CD14-positive monocyte (primary cell): ENCODE measurements at regions not wholly inside any gene's neighbourhood (a gene's known extent, or its start where the extent isn't known, plus 50 kb on each side); places are given as distances from the start of the nearest gene placed in this dataset.

Experiments
- DNase-seq, 3 donors: peaks; one replicate each; pipeline ENCODE4 v3.0.0-alpha.2; 2011 to 2022
- H2AFZ ChIP-seq: 2 replicates; pipeline ENCODE4 v1.6.0; 2012; ENCODE audit warnings: mild to moderate bottlenecking, low read depth, low read length, inconsistent platforms; ENCODE audit not compliant: insufficient read depth, poor library complexity, severe bottlenecking
- H3K27ac ChIP-seq, 2 donors: 1 replicate in 1 of 2; 2 replicates in 1 of 2; pipeline ENCODE4 v1.5.1; 2012 to 2013; ENCODE audit warnings: low read length in 2 of 2, control low read depth in 1 of 2, inconsistent platforms in 1 of 2, low read depth in 1 of 2, mild to moderate bottlenecking in 1 of 2
- H3K27me3 ChIP-seq, 2 donors: one replicate each; pipeline versions ENCODE4 v1.6.0 to v1.6.1; 2011 to 2013; ENCODE audit warnings: low read length in 2 of 2; ENCODE audit not compliant: control insufficient read depth in 2 of 2, insufficient read depth in 2 of 2
- H3K36me3 ChIP-seq, 2 donors: replicated peaks in 1 of 2; 1 replicate in 1 of 2; 2 replicates in 1 of 2; pipeline versions ENCODE4 v1.5.1 to v1.6.1; 2012 to 2013; ENCODE audit warnings: low read length in 2 of 2, control low read depth in 1 of 2, inconsistent platforms in 1 of 2, mild to moderate bottlenecking in 1 of 2; ENCODE audit not compliant: insufficient read depth in 2 of 2, control insufficient read depth in 1 of 2
- H3K4me1 ChIP-seq, 2 donors: 1 replicate in 1 of 2; 2 replicates in 1 of 2; pipeline versions ENCODE4 v1.5.1 to v1.6.1; 2012 to 2013; ENCODE audit warnings: low read length in 2 of 2, control low read depth in 1 of 2, inconsistent platforms in 1 of 2, mild to moderate bottlenecking in 1 of 2, moderate library complexity in 1 of 2; ENCODE audit not compliant: insufficient read depth in 2 of 2, control insufficient read depth in 1 of 2
- H3K4me2 ChIP-seq: replicated peaks from 2 replicates; pipeline ENCODE3; 2012; ENCODE audit warnings: low read length, moderate library complexity, mild to moderate bottlenecking; ENCODE audit not compliant: poor library complexity, severe bottlenecking; ENCODE audit errors: extremely low read depth
- H3K4me3 ChIP-seq, 3 experiments: fragments of 200-600 bp in 1 of 3; sonication (generic) in 1 of 3; replicated peaks in 1 of 3; 1 replicate in 2 of 3; 2 replicates in 1 of 3; pipeline ENCODE4 v1.5.1; 2011 to 2013; ENCODE audit warnings: low read length in 3 of 3, mild to moderate bottlenecking in 3 of 3, control low read depth in 2 of 3, low read depth in 2 of 3, inconsistent platforms in 1 of 3, moderate library complexity in 1 of 3
- H3K79me2 ChIP-seq: 2 replicates; pipeline ENCODE4 v1.6.0; 2012; ENCODE audit warnings: mild to moderate bottlenecking, control low read depth, inconsistent platforms, low read length, moderate library complexity; ENCODE audit not compliant: insufficient read depth
- H3K9ac ChIP-seq: 2 replicates; pipeline ENCODE4 v1.6.0; 2017; ENCODE audit warnings: low read length, mild to moderate bottlenecking; ENCODE audit not compliant: insufficient read depth, poor library complexity, severe bottlenecking
- H3K9me3 ChIP-seq, 2 donors: replicated peaks in 1 of 2; 1 replicate in 1 of 2; 2 replicates in 1 of 2; pipeline versions ENCODE4 v1.5.1 to v1.6.1; 2012 to 2013; ENCODE audit warnings: low read length in 2 of 2, control low read depth in 1 of 2; ENCODE audit not compliant: control insufficient read depth in 1 of 2, insufficient read depth in 1 of 2
- H4K20me1 ChIP-seq: 2 replicates; pipeline ENCODE4 v1.6.0; 2012; ENCODE audit warnings: mild to moderate bottlenecking, low read length, control low read depth, moderate library complexity; ENCODE audit not compliant: insufficient read depth
- H3K27ac Mint-ChIP-seq, 7 donors: one replicate each; pipeline ENCODE4 v1.8.0; 2020; ENCODE audit warnings: mild to moderate bottlenecking in 7 of 7, mixed read lengths in 7 of 7, moderate library complexity in 6 of 7, inconsistent platforms in 2 of 7
- H3K27me3 Mint-ChIP-seq, 3 donors: one replicate each; pipeline ENCODE4 v1.8.0; 2021 to 2022; ENCODE audit warnings: low read depth in 3 of 3, mild to moderate bottlenecking in 3 of 3, mixed read lengths in 3 of 3, moderate library complexity in 3 of 3, inconsistent platforms in 1 of 3
- H3K36me3 Mint-ChIP-seq, 2 donors: one replicate each; pipeline ENCODE4 v1.8.0; 2020; ENCODE audit warnings: mixed read lengths in 2 of 2, inconsistent platforms in 1 of 2, mild to moderate bottlenecking in 1 of 2
- H3K4me1 Mint-ChIP-seq: one replicate; pipeline ENCODE4 v1.8.0; 2020; ENCODE audit warnings: mild to moderate bottlenecking, mixed read lengths
- H3K4me3 Mint-ChIP-seq, 2 donors: one replicate each; pipeline ENCODE4 v1.8.0; 2020; ENCODE audit warnings: mild to moderate bottlenecking in 2 of 2, mixed read lengths in 2 of 2, moderate library complexity in 1 of 2
- H3K9me3 Mint-ChIP-seq, 7 donors: one replicate each; pipeline ENCODE4 v1.8.0; 2020 to 2022; ENCODE audit warnings: mixed read lengths in 7 of 7, mild to moderate bottlenecking in 6 of 7, moderate library complexity in 6 of 7, inconsistent platforms in 2 of 7
- CTCF ChIP-seq: fragments of 200-600 bp; IDR thresholded peaks from one replicate; pipeline ENCODE4 v1.8.0; 2022; ENCODE audit warnings: antibody characterized with exemption, mild to moderate bottlenecking
- WGBS: methylation state at CpG from one replicate; pipeline ENCODE4 v1.1.5; 2013; ENCODE audit warnings: missing lambda C conversion rate; ENCODE audit not compliant: insufficient coverage; 5-methylcytosine and 5-hydroxymethylcytosine counted together
- intact Hi-C, 2 donors: fragments of 100-400 bp; cut with micrococcal nuclease; formaldehyde crosslinking; loops; one replicate each; pipeline versions ENCODE4 v1.15.0 to v1.15.1; 2023

- H3K27ac Mint-ChIP-seq: no peak overlapping the region
- Histone ChIP-seq H3K4me3 (no peak overlapping the region), H3K9me3 (peaks cover 17 to 23% of the 10 kb centered on the region in 2 donors), H3K27me3 (no peaks in the 10 kb centered on the region), H3K27ac (no peak overlapping the region), H3K4me2 (no peak overlapping the region), H3K9ac (no peak overlapping the region), H3K79me2 (no peaks in the 10 kb centered on the region), H4K20me1 (no peaks in the 10 kb centered on the region), H2AFZ (no peak overlapping the region), H3K4me1 (no peaks in the 10 kb centered on the region), H3K36me3 (no peaks in the 10 kb centered on the region)
- no peak overlapping the region for H3K4me3 Mint-ChIP-seq
- intact Hi-C loops: no loop called here
- H3K9me3 Mint-ChIP-seq: peaks cover 10 to 29% (median 27%) of the 10 kb centered on the region in 7 donors
- peaks cover 5 to 8% (median 8%) of the 10 kb centered on the region in 3 donors for H3K27me3 Mint-ChIP-seq
- no peaks in the 10 kb centered on the region for H3K36me3 Mint-ChIP-seq
- WGBS: 95% methylated on average over 2 of the region's 3 CpGs
- H3K4me1 Mint-ChIP-seq: no peaks in the 10 kb centered on the region
- TF ChIP-seq CTCF: no peak
- DNase-seq: no peak
These were observed 63.0 kb upstream of the CLMN start for GRCh38 chr14:95382747-95383146.

- Mint-ChIP-seq H3K36me3 (no peaks in the 10 kb centered on the region), H3K27me3 (peaks cover 5% of the 10 kb centered on the region in 3 donors), H3K4me1 (no peaks in the 10 kb centered on the region), H3K4me3 (no peak overlapping the region), H3K27ac (no peak overlapping the region), H3K9me3 (peaks cover 10 to 29% (median 27%) of the 10 kb centered on the region in 7 donors)
- H3K27me3 ChIP-seq: no peaks in the 10 kb centered on the region
- intact Hi-C loops: no loop called here
- H4K20me1 ChIP-seq: no peaks in the 10 kb centered on the region
- no peak overlapping the region for H3K27ac ChIP-seq
- H3K4me2 ChIP-seq: no peak overlapping the region
- H3K4me1 ChIP-seq: no peaks in the 10 kb centered on the region
- H3K79me2 ChIP-seq: no peaks in the 10 kb centered on the region
- WGBS: 85% methylated on average over 2 of the region's 4 CpGs
- no peak overlapping the region for H3K9ac ChIP-seq
- H3K36me3 ChIP-seq: no peaks in the 10 kb centered on the region
- TF ChIP-seq CTCF: no peak
- no peak overlapping the region for H3K4me3 ChIP-seq
- no peak overlapping the region for H2AFZ ChIP-seq
- no peak for DNase-seq
- peaks cover 17 to 23% of the 10 kb centered on the region in 2 donors for H3K9me3 ChIP-seq
These were observed 62.0 kb upstream of the CLMN start for GRCh38 chr14:95381726-95382125.
